ENCODE measurements at regions not wholly inside any gene's neighbourhood (a gene's known extent, or its start where the extent isn't known, plus 50 kb on each side); places are given as distances from the start of the nearest gene placed in this dataset.
A peak's percentile ranks its signal among the peaks of the same experiment; 100 is the strongest.

DNA sequence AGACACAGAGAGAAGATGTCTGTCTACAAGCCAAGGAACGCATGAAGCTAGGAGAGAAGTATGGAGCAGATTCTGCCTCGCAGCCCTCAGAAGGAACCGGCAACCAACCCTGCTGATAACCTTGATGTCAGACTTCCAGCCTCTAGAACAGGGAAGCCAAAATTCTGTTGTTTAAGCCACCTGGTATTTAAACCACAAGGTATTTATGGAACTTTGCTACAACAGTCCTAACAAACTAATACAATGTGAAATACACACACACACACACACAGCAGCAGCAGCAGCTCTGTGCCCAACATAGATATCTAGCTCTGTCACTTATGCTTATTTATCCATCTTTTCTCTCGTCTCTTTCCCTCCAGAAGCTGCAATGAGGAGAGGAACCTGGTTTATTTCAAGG lies 400.0 kb downstream of the ETS1 start:
- no peak overlapping the region for H3K4me3 ChIP-seq (ENCODE audit: low read length)
- no peaks in the 10 kb centered on the region for H3K27me3 ChIP-seq (ENCODE audit: insufficient read depth, low read depth, low read length)
- no peak overlapping the region for H3K4me2 ChIP-seq (ENCODE audit: low read length)
- TF ChIP-seq REST (IDR thresholded peaks at IDR 0.05; ENCODE audit: borderline replicate concordance) (no peak), TAF1 (IDR thresholded peaks at IDR 0.05; ENCODE audit: low read depth) (no peak), POLR2AphosphoS5 (IDR thresholded peaks at IDR 0.05) (no peak), CTCF (IDR thresholded peaks at IDR 0.05; ENCODE audit: poor library complexity, severe bottlenecking) (no peak), RAD21 (conservative IDR thresholded peaks at IDR 0.05) (no peak), EZH2 (IDR thresholded peaks at IDR 0.05; ENCODE audit: borderline replicate concordance, insufficient read depth, low read length, poor library complexity, severe bottlenecking) (no peak), EP300 (conservative IDR thresholded peaks at IDR 0.05; ENCODE audit: poor library complexity, severe bottlenecking) (no peak), SMC3 (conservative IDR thresholded peaks at IDR 0.05; ENCODE audit: poor library complexity) (no peak), MXI1 (conservative IDR thresholded peaks at IDR 0.05; ENCODE audit: poor library complexity, severe bottlenecking) (no peak)
- no peaks in the 10 kb centered on the region for H3K36me3 ChIP-seq (ENCODE audit: insufficient read depth, low read length)
- no peaks in the 10 kb centered on the region for H3K9me2 ChIP-seq (ENCODE audit: insufficient read depth, low read length)
- H3K9ac ChIP-seq (ENCODE audit: low read length) = no peak overlapping the region
- H3K9me3 ChIP-seq (ENCODE audit: low read length) = no peaks in the 10 kb centered on the region
- H3K79me2 ChIP-seq (replicated peaks; ENCODE audit: insufficient read depth, low read length) = no peaks in the 10 kb centered on the region
- peak overlapping the region; percentile 62 for H3K27ac ChIP-seq (ENCODE audit: low read length)
- no peaks in the 10 kb centered on the region for H3F3A ChIP-seq (ENCODE audit: insufficient read depth, low read length, poor library complexity, severe bottlenecking)
- H4K20me1 ChIP-seq (ENCODE audit: insufficient read depth) = no peaks in the 10 kb centered on the region
- no peak overlapping the region for H2AFZ ChIP-seq (ENCODE audit: low read depth, low read length)

DNA sequence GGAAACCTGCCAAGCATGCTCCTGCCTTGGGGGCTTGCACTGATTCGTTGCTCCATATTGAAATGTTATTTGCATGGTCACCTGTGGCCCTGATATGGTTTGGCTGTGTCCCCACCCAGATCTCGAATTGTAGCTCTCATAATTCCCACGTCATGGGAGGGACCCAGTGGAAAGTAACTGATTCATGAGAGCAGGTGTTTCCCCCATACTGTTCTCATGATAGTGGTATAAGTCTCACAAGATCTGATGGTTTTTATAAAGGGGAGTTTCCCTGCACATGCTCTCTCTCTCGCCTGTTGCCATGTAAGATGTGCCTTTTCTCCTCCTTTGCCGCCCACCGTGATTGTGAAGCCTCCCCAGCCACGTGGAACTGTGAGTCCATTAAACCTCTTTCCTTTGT lies 402.4 kb downstream of the ETS1 start:
- H3K79me2 ChIP-seq (replicated peaks; ENCODE audit: insufficient read depth, low read length) = no peaks in the 10 kb centered on the region
- H3K9me3 ChIP-seq (ENCODE audit: low read length) = no peaks in the 10 kb centered on the region
- H3K4me2 ChIP-seq (ENCODE audit: low read length) = no peak overlapping the region
- no peaks in the 10 kb centered on the region for H3F3A ChIP-seq (ENCODE audit: insufficient read depth, low read length, poor library complexity, severe bottlenecking)
- H3K9me2 ChIP-seq (ENCODE audit: insufficient read depth, low read length) = no peaks in the 10 kb centered on the region
- no peaks in the 10 kb centered on the region for H4K20me1 ChIP-seq (ENCODE audit: insufficient read depth)
- H3K36me3 ChIP-seq (ENCODE audit: insufficient read depth, low read length) = no peaks in the 10 kb centered on the region
- no peak overlapping the region for H2AFZ ChIP-seq (ENCODE audit: low read depth, low read length)
- no peak overlapping the region for H3K27ac ChIP-seq (ENCODE audit: low read length)
- no peak overlapping the region for H3K9ac ChIP-seq (ENCODE audit: low read length)
- H3K27me3 ChIP-seq (ENCODE audit: insufficient read depth, low read depth, low read length) = no peaks in the 10 kb centered on the region
- TF ChIP-seq REST (IDR thresholded peaks at IDR 0.05; ENCODE audit: borderline replicate concordance) = no peak
- no peak overlapping the region for H3K4me3 ChIP-seq (ENCODE audit: low read length)
